Activated CD8-positive, alpha-beta T cell treated with anti-CD3 and anti-CD28 coated beads, Interleukin-2, amount 10 ng/mL, durations not matched to agents 7 days and 5 days (primary cell): ENCODE measurements at regions not wholly inside any gene's neighbourhood (a gene's known extent, or its start where the extent isn't known, plus 50 kb on each side); places are given as distances from the start of the nearest gene placed in this dataset.
A peak's percentile ranks its signal among the peaks of the same experiment; 100 is the strongest.

Experiments used
- ATAC-seq: fragments of 150-1000 bp; cut with Tn5 transposase; one replicate; pipeline ENCODE4 v1.10.0; 2021; ENCODE audit warnings: moderate library complexity
- CTCF ChIA-PET: fragments of 350-600 bp; sonication (Branson Sonifier 250); formaldehyde crosslinking; loops from one replicate; lab custom pipeline; 2021; ENCODE audit warnings: antibody characterized with exemption; lab: Charles Lee
- POLR2A ChIA-PET: fragments of 350-600 bp; sonication (Branson Sonifier 250); formaldehyde crosslinking; loops from one replicate; lab custom pipeline; 2021; ENCODE audit warnings: antibody characterized with exemption; lab: Charles Lee
- DNase-seq: peaks from one replicate; pipeline ENCODE4 v3.0.0-alpha.2; 2020
- H3K27ac Mint-ChIP-seq: one replicate; pipeline ENCODE4 v1.8.0; 2021; ENCODE audit warnings: mild to moderate bottlenecking, mixed read lengths
- H3K27me3 Mint-ChIP-seq: one replicate; pipeline ENCODE4 v1.8.0; 2021; ENCODE audit warnings: low read depth, mixed read lengths
- H3K36me3 Mint-ChIP-seq: one replicate; pipeline ENCODE4 v1.8.0; 2021; ENCODE audit warnings: low read depth, mixed read lengths
- H3K4me1 Mint-ChIP-seq: one replicate; pipeline ENCODE4 v1.8.0; 2021; ENCODE audit warnings: low read depth, mixed read lengths
- H3K4me3 Mint-ChIP-seq: one replicate; pipeline ENCODE4 v1.8.0; 2021; ENCODE audit warnings: mild to moderate bottlenecking, mixed read lengths
- H3K9me3 Mint-ChIP-seq: one replicate; pipeline ENCODE4 v1.8.0; 2022; ENCODE audit warnings: mixed read lengths; ENCODE audit not compliant: insufficient read depth

DNA sequence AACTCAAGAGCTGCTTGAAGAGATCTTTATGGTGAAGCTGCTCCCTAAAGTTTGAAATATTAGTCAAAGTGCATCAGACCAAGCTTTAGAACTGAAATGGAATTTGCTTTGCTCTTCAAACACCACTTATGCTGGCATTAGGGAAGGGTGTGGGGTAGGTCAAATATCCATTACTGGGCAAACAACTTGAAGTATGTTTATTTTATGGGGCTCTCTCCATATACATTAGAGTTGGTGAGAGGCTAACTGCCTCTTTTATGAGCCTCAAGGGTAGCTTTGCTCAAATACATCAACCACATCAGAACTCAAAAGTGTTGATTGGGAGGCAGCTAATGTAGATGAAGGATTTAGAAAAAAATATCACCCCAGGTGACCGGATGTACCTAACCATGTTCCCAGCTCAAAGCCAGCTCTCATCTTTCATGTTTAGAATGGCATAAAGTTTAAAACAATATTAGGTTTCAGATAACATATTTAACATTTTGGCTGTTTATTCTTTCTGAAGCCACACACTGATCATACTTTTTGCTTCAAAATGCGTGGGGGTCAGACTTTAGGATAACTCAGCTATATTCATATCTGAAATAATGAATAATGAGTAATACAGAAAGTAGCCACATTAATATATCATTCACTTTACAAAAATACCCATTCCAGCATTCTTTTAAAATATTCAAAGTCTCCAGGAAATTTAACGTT, 318.6 kb downstream of the PTEN start:
- Mint-ChIP-seq H3K4me3 (no peak overlapping the region), H3K27me3 (no peaks in the 10 kb centered on the region), H3K36me3 (peaks cover 5% of the 10 kb centered on the region), H3K4me1 (peaks cover 10% of the 10 kb centered on the region), H3K9me3 (no peaks in the 10 kb centered on the region), H3K27ac (no peak overlapping the region)
- ChIA-PET POLR2A (no interaction called here), CTCF (interaction anchor here (1.0 kb wide), 1 partner anchor 11 kb away, joined by 3 read pairs; no protein-coding TSS in a partner anchor)
- ATAC-seq: no peak
- DNase-seq: no peak

GRCh38 chr10:88182601-88182930, 319.1 kb downstream of the PTEN start:
- POLR2A ChIA-PET: no interaction called here
- Mint-ChIP-seq H3K27me3 (no peaks in the 10 kb centered on the region), H3K27ac (no peak overlapping the region), H3K4me1 (peaks cover 8% of the 10 kb centered on the region), H3K36me3 (peaks cover 2% of the 10 kb centered on the region), H3K9me3 (no peaks in the 10 kb centered on the region), H3K4me3 (no peak overlapping the region)
- CTCF ChIA-PET: interaction anchor here (1.0 kb wide), 1 partner anchor 12 kb away, joined by 3 read pairs; no protein-coding TSS in a partner anchor
- DNase-seq: no peak
- no peak for ATAC-seq

- Mint-ChIP-seq H3K9me3 (no peaks in the 10 kb centered on the region), H3K4me1 (no peaks in the 10 kb centered on the region), H3K4me3 (no peak overlapping the region), H3K27ac (no peak overlapping the region), H3K27me3 (no peaks in the 10 kb centered on the region), H3K36me3 (no peaks in the 10 kb centered on the region)
- ChIA-PET POLR2A (no interaction called here), CTCF (no interaction called here)
- ATAC-seq (no peak), DNase-seq (no peak)
These were observed 321.3 kb downstream of the PTEN start for GRCh38 chr10:88184543-88185297.

GRCh38 chr10:88185830-88186229, 322.4 kb downstream of the PTEN start:
- Mint-ChIP-seq H3K9me3 (no peaks in the 10 kb centered on the region), H3K27ac (no peak overlapping the region), H3K27me3 (no peaks in the 10 kb centered on the region), H3K4me1 (no peaks in the 10 kb centered on the region), H3K4me3 (no peak overlapping the region), H3K36me3 (no peaks in the 10 kb centered on the region)
- ATAC-seq (no peak), DNase-seq (no peak)
- ChIA-PET POLR2A (no interaction called here), CTCF (no interaction called here)

- H3K4me1 Mint-ChIP-seq: no peaks in the 10 kb centered on the region
- ATAC-seq: no peak
- no peak overlapping the region for H3K4me3 Mint-ChIP-seq
- DNase-seq: no peak
- no peaks in the 10 kb centered on the region for H3K36me3 Mint-ChIP-seq
- H3K27me3 Mint-ChIP-seq: no peaks in the 10 kb centered on the region
- H3K9me3 Mint-ChIP-seq: no peaks in the 10 kb centered on the region
- POLR2A ChIA-PET: no interaction called here
- H3K27ac Mint-ChIP-seq: no peak overlapping the region
- CTCF ChIA-PET: no interaction called here
These were observed 322.9 kb downstream of the PTEN start for GRCh38 chr10:88186335-88186734.

DNA sequence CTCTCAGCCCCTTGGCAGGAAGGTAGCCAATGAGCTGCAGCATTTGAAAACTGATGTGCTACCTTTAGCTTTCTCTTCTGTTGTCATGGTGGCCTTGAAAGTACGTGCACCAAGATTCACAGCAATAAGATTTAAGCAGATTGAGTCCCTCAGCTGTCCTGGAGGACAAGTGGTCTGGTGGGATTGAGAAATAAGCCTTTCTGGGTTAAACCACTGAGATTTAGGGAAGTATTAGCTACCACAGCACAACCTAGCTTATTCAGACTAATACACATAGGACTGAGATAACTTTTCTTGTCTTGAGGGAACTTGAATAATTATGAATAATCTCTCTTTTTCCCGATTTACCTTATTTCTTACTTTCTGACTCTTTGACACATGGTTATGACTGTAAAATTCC, 324.0 kb downstream of the PTEN start:
- ChIA-PET POLR2A (no interaction called here), CTCF (no interaction called here)
- Mint-ChIP-seq H3K4me1 (no peaks in the 10 kb centered on the region), H3K36me3 (no peaks in the 10 kb centered on the region), H3K27me3 (no peaks in the 10 kb centered on the region), H3K9me3 (no peaks in the 10 kb centered on the region), H3K27ac (no peak overlapping the region), H3K4me3 (no peak overlapping the region)
- DNase-seq (no peak), ATAC-seq (no peak)

GRCh38 chr10:88190123-88190522, 326.7 kb downstream of the PTEN start:
- no peaks in the 10 kb centered on the region for H3K9me3 Mint-ChIP-seq
- DNase-seq: no peak
- H3K36me3 Mint-ChIP-seq: no peaks in the 10 kb centered on the region
- no peaks in the 10 kb centered on the region for H3K27me3 Mint-ChIP-seq
- no peak for ATAC-seq
- ChIA-PET CTCF (no interaction called here), POLR2A (no interaction called here)
- peaks cover 19% of the 10 kb centered on the region for H3K4me1 Mint-ChIP-seq
- H3K4me3 Mint-ChIP-seq: no peak overlapping the region
- no peak overlapping the region for H3K27ac Mint-ChIP-seq

- ChIA-PET POLR2A (no interaction called here), CTCF (interaction anchor here (1.0 kb wide), 1 partner anchor 99 kb away, joined by 3 read pairs; no protein-coding TSS in a partner anchor)
- no peak overlapping the region for H3K27ac Mint-ChIP-seq
- no peak overlapping the region for H3K4me3 Mint-ChIP-seq
- DNase-seq: no peak
- peaks cover 19% of the 10 kb centered on the region for H3K4me1 Mint-ChIP-seq
- ATAC-seq: no peak
- H3K9me3 Mint-ChIP-seq: no peaks in the 10 kb centered on the region
- H3K27me3 Mint-ChIP-seq: no peaks in the 10 kb centered on the region
- H3K36me3 Mint-ChIP-seq: no peaks in the 10 kb centered on the region
These were observed 327.3 kb downstream of the PTEN start for GRCh38 chr10:88190540-88191235.

GRCh38 chr10:88193018-88193417, 329.6 kb downstream of the PTEN start:
- ATAC-seq (no peak), DNase-seq (no peak)
- ChIA-PET CTCF (interaction anchor here (1.2 kb wide), 1 partner anchor 362 kb away, joined by 3 read pairs; no protein-coding TSS in a partner anchor), POLR2A (no interaction called here)
- peaks cover 19% of the 10 kb centered on the region for H3K4me1 Mint-ChIP-seq
- H3K9me3 Mint-ChIP-seq: no peaks in the 10 kb centered on the region
- no peaks in the 10 kb centered on the region for H3K27me3 Mint-ChIP-seq
- H3K4me3 Mint-ChIP-seq: no peak overlapping the region
- H3K27ac Mint-ChIP-seq: no peak overlapping the region
- no peaks in the 10 kb centered on the region for H3K36me3 Mint-ChIP-seq

DNA sequence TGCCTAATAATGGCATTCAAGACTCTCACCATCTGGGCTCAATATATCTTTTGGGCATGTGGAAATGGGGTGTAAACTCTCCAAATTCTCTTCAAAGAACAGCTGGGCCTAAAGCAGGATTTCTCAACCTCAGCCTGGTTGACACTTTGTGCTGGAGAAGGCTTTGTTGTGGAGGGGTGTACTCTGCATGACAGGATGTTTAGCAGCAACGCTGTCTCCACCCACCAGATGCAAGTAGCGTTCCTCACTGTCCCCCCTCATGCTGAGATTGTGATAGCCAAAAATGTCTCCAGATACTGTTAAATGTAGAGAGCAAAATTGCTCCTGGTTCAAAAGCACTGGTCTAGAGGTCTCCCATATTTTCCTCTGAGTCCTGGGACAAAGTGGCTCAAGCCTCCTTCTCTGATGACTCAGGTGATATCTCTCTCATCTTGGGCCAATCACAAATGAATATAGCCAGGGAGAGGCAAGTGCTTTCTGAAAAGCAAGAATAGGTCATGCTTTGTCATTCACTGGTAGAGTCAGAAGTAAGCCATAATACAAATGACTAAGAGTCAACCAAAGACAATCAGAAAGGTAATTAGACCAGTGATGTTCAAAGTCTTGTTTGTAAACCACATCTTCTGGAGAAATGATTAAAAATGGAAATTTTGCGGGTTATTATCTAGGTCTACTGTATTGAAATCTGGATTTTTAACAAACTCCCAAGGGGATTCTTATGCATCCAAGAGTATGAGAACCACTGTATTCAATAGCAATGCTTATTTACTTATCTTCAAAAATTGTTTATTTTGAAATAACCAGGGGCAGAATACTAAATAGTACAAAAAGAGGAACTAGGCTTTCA, 330.8 kb downstream of the PTEN start:
- peak overlapping the region; percentile 43 for H3K4me3 Mint-ChIP-seq
- DNase-seq (peak; percentile 75), ATAC-seq (peak; percentile 97)
- H3K36me3 Mint-ChIP-seq: no peaks in the 10 kb centered on the region
- peak overlapping the region; percentile 85 for H3K27ac Mint-ChIP-seq
- no peaks in the 10 kb centered on the region for H3K27me3 Mint-ChIP-seq
- ChIA-PET POLR2A (no interaction called here), CTCF (interaction anchor here (0.8 to 1.2 kb wide), 4 partner anchors 190 to 361 kb away, joined by 3 read pairs; no protein-coding TSS in a partner anchor)
- H3K9me3 Mint-ChIP-seq: peaks cover 5% of the 10 kb centered on the region
- H3K4me1 Mint-ChIP-seq: peaks cover 19% of the 10 kb centered on the region

DNA sequence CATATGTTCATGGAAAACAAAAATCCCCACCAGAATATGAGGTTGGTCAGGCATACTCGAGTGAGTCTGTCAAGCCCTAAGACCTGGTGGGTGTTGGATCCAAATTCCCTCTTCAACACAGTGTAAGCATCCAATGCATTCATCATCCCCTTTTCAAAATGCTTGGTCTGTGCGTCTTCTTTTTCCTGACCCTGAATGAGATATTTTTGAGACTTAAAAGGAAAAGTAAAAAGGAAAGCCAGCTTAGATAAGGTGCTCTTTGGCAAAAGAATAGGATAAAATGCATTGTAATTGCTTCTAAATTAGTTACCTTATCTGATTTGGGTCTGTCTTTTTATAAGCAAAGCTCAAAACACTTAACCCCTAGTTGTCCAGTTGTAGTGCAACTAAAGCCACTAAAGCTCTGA, 331.5 kb downstream of the PTEN start:
- ATAC-seq (no peak), DNase-seq (no peak)
- Mint-ChIP-seq H3K27me3 (no peaks in the 10 kb centered on the region), H3K9me3 (peaks cover 5% of the 10 kb centered on the region), H3K27ac (no peak overlapping the region), H3K4me1 (peaks cover 19% of the 10 kb centered on the region), H3K36me3 (no peaks in the 10 kb centered on the region), H3K4me3 (no peak overlapping the region)
- ChIA-PET POLR2A (interaction anchor here (0.6 kb wide), 1 partner anchor 381 kb away, joined by 4 read pairs; no protein-coding TSS in a partner anchor), CTCF (no interaction called here)
